ENCODE measurements at regions not wholly inside any gene's neighbourhood (a gene's known extent, or its start where the extent isn't known, plus 50 kb on each side); places are given as distances from the start of the nearest gene placed in this dataset.
"Not testable (repeated sequence)": the region's sequence is repeated elsewhere in the genome, so short reads cannot be mapped to it uniquely, and the experiment has no call there.

GRCh38 chr2:21328177-21328576 is 204.4 kb downstream of the TDRD15 start:
- no peak for DNase-seq (ENCODE audit: low spot score in 2 of 2)
- no peak for FAIRE-seq

GRCh38 chr2:21330786-21331391 is 207.1 kb downstream of the TDRD15 start:
- FAIRE-seq (no peak), DNase-seq (ENCODE audit: low spot score in 2 of 2) (no peak)

GRCh38 chr2:21331625-21332370 is 208.0 kb downstream of the TDRD15 start:
- DNase-seq (ENCODE audit: low spot score in 2 of 2) (no peak), FAIRE-seq (no peak)

- FAIRE-seq (no peak), DNase-seq (ENCODE audit: low spot score in 2 of 2) (no peak)
Measured at GRCh38 chr2:21332993-21333625, 209.3 kb downstream of the TDRD15 start.

- DNase-seq (ENCODE audit: low spot score in 2 of 2), result no peak
- FAIRE-seq, result no peak
Measured at GRCh38 chr2:21333684-21334083, 209.9 kb downstream of the TDRD15 start.

GRCh38 chr2:21346984-21347383 is 223.2 kb downstream of the TDRD15 start:
- DNase-seq (ENCODE audit: low spot score in 2 of 2), result no peak
- FAIRE-seq, result no peak

GRCh38 chr2:21353879-21354679 is 230.3 kb downstream of the TDRD15 start:
- FAIRE-seq, result no peak
- no peak for DNase-seq (ENCODE audit: low spot score in 2 of 2)

GRCh38 chr2:21356086-21356856 is 232.5 kb downstream of the TDRD15 start:
- FAIRE-seq, result no peak
- no peak for DNase-seq (ENCODE audit: low spot score in 2 of 2)

- DNase-seq (ENCODE audit: low spot score in 2 of 2) (no peak), FAIRE-seq (no peak)
Measured at GRCh38 chr2:21356857-21357255, 233.1 kb downstream of the TDRD15 start.

- DNase-seq (ENCODE audit: low spot score in 2 of 2) (no peak), FAIRE-seq (no peak)
Measured at GRCh38 chr2:21358976-21359375, 235.2 kb downstream of the TDRD15 start.

GRCh38 chr2:21361384-21361783 is 237.6 kb downstream of the TDRD15 start:
- DNase-seq (ENCODE audit: low spot score in 2 of 2), result no peak
- FAIRE-seq, result no peak

GRCh38 chr2:21361957-21362486 is 238.3 kb downstream of the TDRD15 start:
- DNase-seq (ENCODE audit: low spot score in 2 of 2), result no peak
- FAIRE-seq, result no peak

GRCh38 chr2:21363364-21363763 is 239.6 kb downstream of the TDRD15 start:
- DNase-seq (ENCODE audit: low spot score in 2 of 2) (no peak), FAIRE-seq (no peak)

GRCh38 chr2:21367421-21367820 is 243.7 kb downstream of the TDRD15 start:
- DNase-seq (ENCODE audit: low spot score in 2 of 2) (no peak), FAIRE-seq (no peak)

GRCh38 chr2:21369787-21370186 is 246.0 kb downstream of the TDRD15 start:
- DNase-seq (ENCODE audit: low spot score in 2 of 2), result no peak
- no peak for FAIRE-seq

GRCh38 chr2:21371499-21372003 is 247.8 kb downstream of the TDRD15 start:
- FAIRE-seq, result no peak

GRCh38 chr2:21372654-21373053 is 248.9 kb downstream of the TDRD15 start:
- FAIRE-seq (no peak), DNase-seq (ENCODE audit: low spot score in 2 of 2) (no peak)

More at GRCh38 chr2:21371499-21372003, 247.8 kb downstream of the TDRD15 start:
- no peak for DNase-seq (ENCODE audit: low spot score in 2 of 2)

GRCh38 chr2:21376864-21377263 is 253.1 kb downstream of the TDRD15 start:
- DNase-seq (ENCODE audit: low spot score in 2 of 2), result no peak
- no peak for FAIRE-seq

- FAIRE-seq (no peak), DNase-seq (ENCODE audit: low spot score in 2 of 2) (no peak)
Measured at GRCh38 chr2:21379140-21379539, 255.4 kb downstream of the TDRD15 start.

GRCh38 chr2:21379668-21380067 is 255.9 kb downstream of the TDRD15 start:
- not testable (repeated sequence) for FAIRE-seq; DNase-seq (ENCODE audit: low spot score in 2 of 2)

Measured in frontal cortex (tissue), 3 donors.